Cerebellar nuclear complex (tissue), 1 donor: ENCODE measurements at regions not wholly inside any gene's neighbourhood (a gene's known extent, or its start where the extent isn't known, plus 50 kb on each side); places are given as distances from the start of the nearest gene placed in this dataset.

ENCODE experiments used
- DNase-seq, 2 experiments: peaks; one replicate each; lab custom pipeline; 2025; lab: John Stamatoyannopoulos, UW

DNA sequence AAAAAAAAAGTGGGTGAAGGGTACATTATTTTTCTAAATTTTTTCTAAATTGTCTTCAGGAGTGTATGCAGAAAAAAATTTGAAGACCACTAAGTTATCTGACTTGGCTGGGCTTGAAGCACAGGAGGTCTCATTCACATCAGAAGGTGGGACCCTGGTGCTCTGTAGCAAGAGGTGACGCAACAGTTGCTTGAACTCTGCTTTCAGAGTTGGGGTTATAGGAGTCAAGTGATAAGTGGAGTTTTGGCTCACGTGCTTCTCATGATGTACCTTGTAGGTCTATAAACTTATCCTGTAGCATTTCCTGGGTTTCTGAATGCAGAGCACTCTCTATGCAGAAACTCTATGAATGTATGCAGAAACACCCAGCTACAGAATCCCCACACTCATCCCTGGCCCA is 58.5 kb upstream of the FOXC1 start:
- no peak for DNase-seq

DNA sequence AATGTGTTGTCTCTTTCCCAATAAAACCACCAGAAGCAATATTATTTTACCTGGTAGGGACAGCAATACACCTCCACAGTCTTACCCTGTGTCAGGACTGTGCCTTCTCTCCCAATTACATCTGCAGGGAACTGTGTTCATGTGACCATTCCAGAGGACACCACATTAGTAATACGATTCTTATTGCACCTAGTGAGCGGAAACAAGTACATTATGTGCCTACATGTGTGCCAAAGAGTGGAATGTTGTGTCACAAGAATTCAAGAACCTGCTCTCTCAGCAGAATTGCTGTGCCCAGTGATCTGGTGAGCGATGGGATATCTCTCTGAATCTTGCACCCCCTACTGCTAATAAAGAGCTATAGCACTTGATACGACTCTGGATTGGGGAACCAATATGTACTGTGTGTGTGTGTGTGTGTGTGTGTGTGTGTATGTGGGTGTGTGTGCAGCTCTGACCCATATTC is 57.4 kb upstream of the FOXC1 start:
- no peak for DNase-seq

DNA sequence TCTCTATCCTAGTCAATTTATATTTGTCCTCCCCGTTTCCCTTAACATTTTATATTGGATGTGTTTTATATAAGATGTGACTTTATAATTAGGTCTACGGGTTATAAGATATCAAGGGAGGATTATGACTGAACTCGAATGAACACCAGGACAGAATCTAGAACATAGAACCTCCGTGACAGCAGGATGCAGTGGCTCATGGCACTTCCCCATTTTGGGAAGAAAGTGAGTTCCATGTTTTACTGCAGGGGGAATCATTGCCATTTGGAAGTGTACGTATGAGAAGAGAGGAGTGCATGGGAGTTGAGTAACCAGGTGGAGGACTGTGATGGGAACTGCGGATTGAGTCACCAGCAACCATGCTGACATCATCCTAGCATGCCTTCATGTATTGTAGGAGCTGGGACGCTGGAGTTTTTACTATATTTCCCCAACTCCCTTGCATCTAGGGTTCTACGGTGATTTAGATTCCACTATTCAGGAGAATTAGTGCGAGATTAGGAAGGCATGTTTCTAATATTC is 56.1 kb upstream of the FOXC1 start:
- DNase-seq, result no peak

DNA sequence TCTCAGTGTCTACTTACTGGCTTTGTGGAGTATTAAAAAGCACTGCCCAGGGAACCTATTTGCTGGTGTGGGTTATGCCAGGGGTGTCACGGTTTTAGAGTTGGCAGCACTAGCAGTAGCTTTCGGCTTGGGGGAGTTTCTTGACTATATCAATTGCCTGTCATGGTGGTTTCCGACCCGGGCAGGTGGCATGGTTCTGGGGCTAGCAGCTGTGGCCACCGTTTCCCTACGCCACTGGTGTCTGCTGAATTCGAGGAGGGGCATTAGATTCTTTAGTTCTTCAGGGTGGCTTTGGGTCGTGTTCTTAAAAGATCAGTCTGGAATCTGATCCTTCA is 55.6 kb upstream of the FOXC1 start:
- DNase-seq, result no peak

DNA sequence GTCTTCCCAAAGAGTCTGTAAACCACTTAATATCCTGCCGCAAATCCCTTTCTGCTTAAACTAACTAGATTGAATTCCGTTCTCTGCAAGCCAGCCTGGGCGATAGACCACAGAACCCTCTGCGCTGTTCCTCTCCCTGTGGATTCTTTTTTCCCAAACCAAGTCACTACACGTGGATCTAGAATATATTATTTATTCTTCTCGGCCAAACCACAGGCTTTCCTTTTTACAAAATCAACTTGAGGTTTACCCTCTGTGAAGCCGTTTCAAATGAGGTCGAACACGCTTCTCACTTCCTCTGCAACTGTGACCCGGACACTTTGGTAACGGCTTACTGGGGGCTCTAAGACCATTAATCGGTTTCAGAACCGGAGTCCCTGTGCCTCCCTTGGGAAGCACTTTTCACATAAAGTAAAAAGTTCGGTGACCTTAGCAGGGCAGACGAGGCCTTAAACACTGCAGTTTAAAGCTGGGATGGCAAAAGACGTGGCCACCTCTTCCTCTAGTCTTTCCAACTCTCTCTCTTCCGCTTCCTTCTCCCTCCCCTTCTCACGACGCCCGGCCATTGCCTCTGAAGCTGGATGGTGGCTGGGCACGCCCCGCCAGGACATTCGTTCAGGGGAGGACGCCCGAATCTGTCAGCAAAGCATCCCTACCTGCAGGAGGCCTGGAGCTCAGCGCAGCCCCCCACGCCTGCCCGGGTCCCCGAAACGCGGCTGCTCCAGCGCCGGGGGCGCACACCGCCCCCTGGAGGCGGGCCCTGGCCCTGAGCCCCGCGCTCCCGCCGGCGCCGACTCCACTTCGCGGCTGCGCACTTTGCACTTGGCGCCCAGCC is 55.0 kb upstream of the FOXC1 start:
- peak in 1 of 2 experiments; percentile 38 for DNase-seq

DNA sequence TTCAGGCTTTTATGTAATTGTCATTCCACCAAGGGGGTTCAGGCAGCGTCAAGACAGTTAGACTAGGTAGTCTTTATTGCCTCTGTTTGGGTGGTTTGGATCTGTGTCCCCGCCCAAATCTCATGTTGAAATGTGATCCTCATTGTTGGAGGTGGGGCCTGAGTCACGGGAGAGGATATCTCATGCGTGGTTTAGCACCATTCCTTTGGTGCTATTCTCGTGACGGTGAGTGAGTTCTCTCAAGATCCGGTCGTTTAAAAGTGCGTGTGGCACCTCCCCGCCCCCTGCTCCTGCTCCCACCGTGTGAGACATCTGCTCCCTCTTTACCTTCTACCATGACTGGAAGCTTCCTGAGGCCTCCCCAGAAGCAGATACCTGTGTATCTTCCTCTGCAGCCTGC is 51.3 kb upstream of the FOXC1 start:
- no peak for DNase-seq
